ENCODE measurements at regions not wholly inside any gene's neighbourhood (a gene's known extent, or its start where the extent isn't known, plus 50 kb on each side); places are given as distances from the start of the nearest gene placed in this dataset.

DNA sequence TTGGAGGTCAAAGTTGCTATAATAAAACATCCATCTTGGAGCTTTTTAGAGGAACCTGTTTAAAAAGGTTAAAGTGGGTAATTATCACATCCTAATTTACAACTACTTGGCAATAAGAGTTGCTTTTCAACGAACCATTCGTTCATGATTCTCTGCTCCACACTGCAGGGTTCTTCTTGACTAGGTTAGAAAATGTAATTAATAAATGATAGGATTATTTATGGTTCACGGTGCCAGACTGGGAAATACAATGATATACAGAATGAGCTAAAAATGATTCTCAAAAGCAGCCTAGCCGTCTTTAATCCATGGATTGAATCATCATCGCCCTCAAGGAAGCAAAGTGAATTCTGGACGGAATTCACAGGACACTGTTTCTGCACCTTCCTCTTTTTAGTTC is 291.2 kb downstream of the TEX29 start:
- no peak for TF ChIP-seq CTCF (IDR thresholded peaks at IDR 0.05)
- no peak for TF ChIP-seq POLR2A (IDR thresholded peaks at IDR 0.05)

Data from body of pancreas (tissue), 4 donors.